ENCODE measurements at regions not wholly inside any gene's neighbourhood (a gene's known extent, or its start where the extent isn't known, plus 50 kb on each side); places are given as distances from the start of the nearest gene placed in this dataset.

GRCh38 chr16:6558661-6559060 is 774.0 kb upstream of the RBFOX1 start:
- DNase-seq, result no peak

GRCh38 chr16:6558126-6558525 is 774.5 kb upstream of the RBFOX1 start:
- DNase-seq, result peak; percentile 74

GRCh38 chr16:6557353-6558023 is 775.2 kb upstream of the RBFOX1 start:
- peak; percentile 61 for DNase-seq

DNA sequence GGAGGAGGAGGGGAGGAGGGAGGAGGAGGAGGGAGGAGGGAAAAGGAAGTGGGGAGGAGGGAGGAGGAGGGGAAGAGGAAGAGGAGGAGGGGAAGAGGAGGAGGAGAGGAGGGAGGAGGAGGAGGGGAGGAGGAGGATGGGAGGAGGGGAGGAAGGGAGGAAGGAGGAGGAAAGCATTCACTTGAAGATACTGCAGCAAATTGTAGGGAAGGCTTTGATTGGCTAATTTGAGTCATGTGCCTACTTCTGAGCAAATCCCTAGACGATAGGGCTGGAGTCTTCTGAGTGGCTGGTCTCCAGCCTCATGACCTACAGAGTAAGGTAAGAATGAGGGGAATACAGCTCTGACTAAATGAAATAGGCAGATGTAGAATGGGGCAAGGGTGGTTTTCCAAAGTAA is 783.2 kb upstream of the RBFOX1 start:
- no peak for DNase-seq

GRCh38 chr16:6548507-6548906 is 784.1 kb upstream of the RBFOX1 start:
- DNase-seq, result no peak

GRCh38 chr16:6547131-6547530 is 785.5 kb upstream of the RBFOX1 start:
- no peak for DNase-seq

GRCh38 chr16:6545329-6545728 is 787.3 kb upstream of the RBFOX1 start:
- no peak for DNase-seq

GRCh38 chr16:6541267-6541666 is 791.4 kb upstream of the RBFOX1 start:
- DNase-seq, result no peak

DNA sequence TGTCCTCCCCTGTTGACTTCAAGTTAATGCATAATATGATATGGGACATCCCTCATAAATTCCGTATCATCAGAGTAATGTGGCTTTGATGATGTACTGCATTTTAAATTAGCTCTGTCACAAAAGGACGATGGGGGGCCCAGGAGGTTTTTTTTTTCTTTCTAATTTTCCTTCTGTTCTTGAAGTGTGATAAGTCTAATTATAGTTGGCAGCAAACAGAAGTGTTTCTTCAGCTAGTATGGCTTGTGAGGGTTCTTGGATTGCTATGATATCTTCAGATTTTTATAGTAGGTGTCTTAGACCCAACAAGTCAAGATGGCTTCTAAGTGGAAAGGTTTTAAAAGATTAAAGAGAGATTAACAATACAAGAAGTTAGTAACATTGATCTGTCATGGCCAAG is 796.2 kb upstream of the RBFOX1 start:
- DNase-seq, result no peak

DNA sequence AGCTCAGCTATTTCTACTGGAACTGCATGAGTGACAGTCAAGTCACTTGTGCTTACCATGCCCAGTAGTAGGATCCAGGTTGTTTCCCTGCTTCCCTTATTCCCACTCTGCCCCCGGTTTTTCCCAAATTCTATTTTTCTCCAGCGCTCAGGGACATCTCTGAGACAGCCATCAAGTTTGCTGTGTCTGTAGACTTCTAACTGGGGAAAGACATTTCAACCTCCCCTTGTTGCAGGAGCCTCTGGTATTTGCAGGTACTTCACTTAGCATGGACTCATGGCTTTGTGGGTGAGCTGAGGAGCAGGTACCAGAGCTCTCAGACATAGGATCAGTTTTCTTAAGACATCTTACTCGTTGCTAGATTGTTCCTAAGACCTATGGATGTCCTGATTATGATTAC is 801.6 kb upstream of the RBFOX1 start:
- DNase-seq, result no peak

GRCh38 chr16:6528217-6528616 is 804.4 kb upstream of the RBFOX1 start:
- no peak for DNase-seq

DNA sequence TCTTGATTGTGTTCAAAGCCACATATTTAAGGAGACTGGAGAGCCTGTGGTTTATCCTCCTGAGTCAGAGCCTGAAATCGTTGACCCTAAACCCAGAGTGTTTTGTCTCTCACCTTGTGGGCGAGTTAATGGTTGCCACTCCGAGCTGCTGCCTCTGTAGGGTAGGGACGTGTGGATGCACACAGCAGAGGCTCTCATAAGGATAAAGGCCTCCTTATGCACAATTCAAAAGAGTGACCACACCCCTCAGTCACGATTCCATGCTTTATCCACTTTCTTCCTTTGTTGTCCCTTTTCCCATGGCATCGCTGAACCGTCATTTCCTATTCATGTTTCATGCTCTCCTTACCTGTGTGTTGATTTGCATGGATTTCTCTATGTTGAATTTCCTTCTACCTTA is 805.0 kb upstream of the RBFOX1 start:
- DNase-seq, result peak; percentile 24

DNA sequence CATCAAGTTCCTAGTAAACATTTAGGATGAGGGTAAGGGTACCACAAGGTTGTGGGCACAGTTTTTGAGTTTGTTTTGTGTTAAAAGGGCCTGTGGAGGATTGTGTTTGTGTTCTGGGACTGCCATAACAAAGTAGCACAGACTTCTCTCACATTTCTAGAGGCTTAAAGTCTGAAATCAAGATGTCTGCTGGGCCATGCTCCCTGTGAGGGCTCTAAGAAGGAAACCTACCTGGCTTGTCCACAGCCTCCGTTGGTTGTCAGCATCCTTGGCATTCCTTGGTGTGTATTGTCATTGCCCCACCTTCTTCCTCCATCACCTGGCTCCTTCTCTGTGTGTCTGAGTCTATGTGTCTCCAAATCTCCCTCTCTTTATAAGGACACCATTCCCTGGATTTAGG is 808.1 kb upstream of the RBFOX1 start:
- no peak for DNase-seq

DNA sequence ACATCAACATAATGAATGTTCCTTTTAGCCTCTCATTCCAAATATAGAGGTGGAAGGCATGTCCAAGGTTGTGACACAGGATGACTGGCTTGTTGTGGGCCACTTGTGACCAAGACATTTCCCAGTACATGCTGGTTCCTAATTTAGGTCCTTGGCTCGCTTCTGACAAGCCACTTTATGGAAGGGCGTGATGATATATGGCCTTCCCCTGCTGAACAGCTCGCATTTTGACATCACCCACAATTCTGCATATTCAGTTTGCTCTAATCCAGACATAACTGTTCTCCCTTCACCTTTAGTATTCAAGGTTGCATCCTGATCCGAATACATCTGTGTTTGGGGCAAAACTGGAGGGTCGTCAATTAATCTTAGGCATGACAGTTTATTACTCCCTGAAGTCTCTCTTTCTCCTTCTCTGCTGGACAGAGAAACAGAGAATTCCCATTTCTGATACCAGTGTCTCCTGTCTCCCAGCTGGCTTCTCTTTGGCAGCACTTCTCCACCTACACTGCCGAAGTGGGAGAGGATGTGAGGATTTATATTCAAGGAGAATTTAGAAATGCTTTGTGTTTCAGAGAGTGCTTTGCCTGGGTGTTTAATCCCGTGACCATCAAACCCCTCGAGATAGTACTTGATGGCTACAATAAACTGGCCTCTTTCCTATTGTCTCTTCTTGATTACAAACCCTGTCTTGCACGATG is 815.5 kb upstream of the RBFOX1 start:
- DNase-seq, result no peak

DNA sequence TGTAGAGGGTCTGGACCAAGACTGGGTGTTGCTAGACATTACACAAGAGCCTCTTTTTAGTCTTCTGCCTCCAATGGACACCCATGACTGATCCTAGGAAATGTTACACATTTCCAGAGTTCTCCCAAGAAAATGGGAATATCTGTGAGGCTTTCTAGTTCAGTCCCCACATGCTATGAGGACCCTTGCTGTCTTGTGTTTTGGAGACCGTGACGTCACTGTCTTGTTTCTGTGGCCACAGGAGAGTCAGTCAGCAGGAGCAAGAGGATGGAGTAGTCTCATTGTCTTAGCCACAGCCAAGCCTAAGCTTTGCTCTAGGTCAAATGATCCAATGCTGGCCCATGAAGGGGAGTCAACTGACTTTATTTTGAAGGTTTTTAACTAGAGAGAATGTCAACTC is 820.1 kb upstream of the RBFOX1 start:
- no peak for DNase-seq

- peak; percentile 86 for DNase-seq
Measured at GRCh38 chr16:6510261-6510660, 822.4 kb upstream of the RBFOX1 start.

DNA sequence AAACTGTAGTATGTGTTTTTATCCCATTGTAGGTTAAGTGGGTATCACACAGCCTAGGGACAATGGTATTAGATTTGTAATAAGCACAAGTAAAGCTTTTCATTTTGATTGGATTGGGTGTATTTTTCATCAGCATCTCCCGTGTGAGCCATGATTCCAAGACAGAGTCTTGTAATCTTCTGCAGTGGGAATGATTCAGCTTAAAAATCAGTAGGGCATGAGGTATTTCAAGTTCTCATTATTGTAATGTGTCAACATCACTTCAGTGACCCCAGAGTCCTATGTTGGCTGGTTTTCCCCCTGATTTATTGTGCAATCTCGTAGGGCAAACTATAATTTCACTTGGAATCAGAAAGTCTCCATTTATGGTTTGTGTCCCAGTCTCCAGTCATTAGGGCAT is 833.2 kb upstream of the RBFOX1 start:
- DNase-seq, result peak; percentile 68

DNA sequence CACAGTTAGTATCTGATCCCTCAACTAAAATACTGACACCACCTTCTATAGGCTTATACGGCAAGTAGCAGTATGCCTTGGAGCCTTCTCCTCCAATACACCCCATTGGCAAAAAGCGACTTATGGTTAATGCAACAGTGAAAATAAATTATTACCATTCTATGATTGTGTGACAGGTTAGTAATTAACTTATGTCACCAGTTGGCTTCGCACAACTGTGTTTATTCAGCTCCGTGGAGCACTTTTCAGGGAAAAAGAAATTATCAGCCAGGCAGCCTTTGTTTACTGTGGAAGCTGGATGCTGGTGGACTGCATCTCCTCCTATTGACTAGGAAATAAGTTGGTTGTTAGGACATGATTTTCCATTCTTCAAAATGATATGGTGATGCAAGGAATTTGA is 833.8 kb upstream of the RBFOX1 start:
- DNase-seq, result peak; percentile 70

GRCh38 chr16:6496996-6497395 is 835.6 kb upstream of the RBFOX1 start:
- DNase-seq, result no peak

DNA sequence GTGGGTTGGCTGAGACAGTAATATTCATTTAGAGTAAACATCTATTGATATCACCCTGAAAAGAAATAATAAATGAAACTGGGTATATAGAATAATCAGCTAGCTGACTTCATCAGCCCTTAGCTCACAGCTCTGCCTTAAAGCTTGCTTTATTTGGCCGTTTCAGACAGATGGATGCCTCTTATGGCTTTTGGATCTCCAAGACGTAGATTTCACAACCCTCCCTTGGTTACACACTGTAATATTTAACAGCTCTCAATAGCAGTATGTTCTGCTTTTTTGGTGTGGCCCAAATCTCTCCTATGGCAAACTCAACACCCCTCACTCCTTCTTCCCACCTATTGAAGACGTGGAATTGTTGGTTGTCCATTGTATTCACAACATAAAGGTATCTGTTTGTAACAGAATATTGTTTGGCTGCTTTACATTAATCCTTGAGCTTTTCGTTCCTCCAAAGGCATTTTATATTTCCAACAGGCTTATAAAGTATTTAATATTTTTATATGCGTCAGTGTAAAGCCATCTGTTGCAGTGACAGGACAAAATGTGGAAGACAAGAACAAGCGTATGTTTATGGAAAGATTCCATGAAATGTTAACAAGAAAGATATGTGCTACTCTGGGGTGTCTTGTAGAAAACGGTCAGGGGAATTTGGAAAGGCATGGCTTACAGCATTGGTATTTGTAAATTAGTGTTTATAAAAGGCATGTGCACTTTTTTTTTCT is 837.0 kb upstream of the RBFOX1 start:
- DNase-seq, result no peak

GRCh38 chr16:6494716-6495115 is 837.9 kb upstream of the RBFOX1 start:
- no peak for DNase-seq

DNA sequence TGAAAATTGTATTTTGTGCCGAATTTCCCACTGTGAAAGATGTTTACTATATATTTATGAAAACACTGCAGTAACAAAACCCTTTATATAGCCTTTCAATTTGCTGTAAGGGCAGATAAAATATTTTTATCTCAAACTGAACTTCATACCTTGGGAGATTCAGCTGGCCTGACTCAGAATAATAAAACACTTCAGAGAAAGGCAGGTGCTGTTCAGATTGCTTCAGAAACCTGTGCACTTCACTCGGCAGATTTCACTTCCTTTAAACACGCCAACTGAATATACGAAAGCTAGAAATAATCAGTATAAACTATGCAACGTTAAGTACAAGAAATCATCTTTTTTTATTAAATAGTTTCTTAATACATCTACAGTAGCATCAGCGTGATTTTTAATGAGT is 839.1 kb upstream of the RBFOX1 start:
- no peak for DNase-seq

DNA sequence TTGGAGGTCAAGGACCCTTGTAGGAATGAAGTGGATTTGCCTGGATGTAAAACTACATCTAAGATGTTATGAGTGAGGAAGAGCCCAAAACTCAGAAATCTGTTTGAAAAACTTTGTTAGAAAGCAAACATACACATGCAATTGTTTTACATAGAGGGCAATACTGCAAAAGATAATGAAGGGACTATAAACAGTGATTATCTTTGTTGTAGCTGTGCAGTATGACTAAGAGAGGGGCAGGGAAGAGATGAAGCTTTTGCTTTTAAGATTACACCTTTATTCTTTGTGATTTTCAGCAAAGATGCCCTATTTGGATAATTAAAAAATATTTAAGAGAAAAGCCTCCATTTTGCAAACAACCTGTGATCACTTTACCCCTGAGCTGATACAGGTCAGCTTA is 839.9 kb upstream of the RBFOX1 start:
- DNase-seq, result peak; percentile 42

DNA sequence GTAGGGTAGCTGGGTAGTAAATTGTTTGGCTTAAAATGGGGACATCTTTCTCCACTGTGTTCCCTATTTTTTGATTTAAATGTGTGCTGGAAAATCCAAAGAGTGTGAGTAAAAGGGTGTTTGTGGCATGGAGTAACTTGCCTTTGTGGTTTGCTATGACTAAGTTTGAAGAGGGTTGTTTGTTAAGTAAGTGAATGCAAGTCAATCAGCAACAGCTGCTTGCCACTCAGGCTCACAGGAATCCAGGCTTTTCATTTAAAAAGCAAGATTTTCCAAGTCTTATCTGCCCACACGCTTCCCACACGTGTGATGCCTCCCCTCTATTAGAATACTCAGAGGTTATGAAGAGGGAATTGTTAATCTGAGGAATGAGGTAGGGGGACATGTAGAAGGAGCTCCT is 847.7 kb upstream of the RBFOX1 start:
- peak; percentile 26 for DNase-seq

All from NCI-H2227 treated with DMSO at 0.1 percent for 48 hours (cell line).